ENCODE measurements at regions not wholly inside any gene's neighbourhood (a gene's known extent, or its start where the extent isn't known, plus 50 kb on each side); places are given as distances from the start of the nearest gene placed in this dataset.

GRCh38 chr22:48779661-48780596 is 1047.7 kb downstream of the BRD1 start:
- Histone ChIP-seq H3K27ac (ENCODE audit: low read depth, low read length) (no peak overlapping the region), H3K27me3 (ENCODE audit: control insufficient read depth in 1 of 2, insufficient read depth in 2 of 2, low read length in 2 of 2) (no peaks in the 10 kb centered on the region), H3K4me1 (ENCODE audit: control insufficient read depth in 1 of 2, insufficient read depth in 2 of 2, low read length in 2 of 2) (peaks cover 4 to 6% of the 10 kb centered on the region in 2 donors), H3K9me3 (ENCODE audit: control insufficient read depth in 1 of 2, low read length in 2 of 2) (peaks cover 2 to 6% of the 10 kb centered on the region in 2 donors), H3K9ac (ENCODE audit: low read depth in 1 of 2, low read length in 2 of 2) (no peak overlapping the region), H3K4me3 (ENCODE audit: low read depth in 1 of 2, low read length in 2 of 2) (no peak overlapping the region), H3K36me3 (ENCODE audit: control insufficient read depth in 1 of 2, insufficient read depth in 2 of 2, low read length in 2 of 2) (no peaks in the 10 kb centered on the region)

DNA sequence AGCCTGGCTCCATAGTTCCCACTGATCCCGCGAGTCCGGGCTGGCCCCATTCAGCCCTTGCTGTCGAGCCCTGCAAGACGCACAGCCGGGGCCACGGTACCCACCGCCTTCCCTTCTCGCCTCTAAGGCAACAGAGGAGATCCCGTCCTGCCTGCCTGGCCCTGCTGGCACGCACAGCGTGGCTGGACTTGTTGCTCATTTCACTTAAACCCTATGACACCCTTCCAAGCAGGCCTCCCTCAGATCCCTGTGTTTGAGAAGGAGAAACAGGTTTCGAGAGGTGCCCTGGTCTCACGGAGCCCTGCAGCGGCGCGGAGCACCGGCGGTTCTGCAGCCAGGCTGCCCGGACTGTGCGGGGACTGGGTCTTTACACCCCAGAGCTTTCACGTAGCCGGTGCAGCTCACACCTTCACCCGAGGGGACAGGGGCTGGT is 1048.4 kb downstream of the BRD1 start:
- H3K27ac ChIP-seq (ENCODE audit: low read depth, low read length) = no peak overlapping the region
- no peak overlapping the region for H3K4me3 ChIP-seq (ENCODE audit: low read depth in 1 of 2, low read length in 2 of 2)
- no peaks in the 10 kb centered on the region for H3K27me3 ChIP-seq (ENCODE audit: control insufficient read depth in 1 of 2, insufficient read depth in 2 of 2, low read length in 2 of 2)
- H3K9me3 ChIP-seq (ENCODE audit: control insufficient read depth in 1 of 2, low read length in 2 of 2) = peaks cover 2 to 6% of the 10 kb centered on the region in 2 donors
- peaks cover 4 to 5% of the 10 kb centered on the region in 2 donors for H3K4me1 ChIP-seq (ENCODE audit: control insufficient read depth in 1 of 2, insufficient read depth in 2 of 2, low read length in 2 of 2)
- no peak overlapping the region for H3K9ac ChIP-seq (ENCODE audit: low read depth in 1 of 2, low read length in 2 of 2)
- no peaks in the 10 kb centered on the region for H3K36me3 ChIP-seq (ENCODE audit: control insufficient read depth in 1 of 2, insufficient read depth in 2 of 2, low read length in 2 of 2)

GRCh38 chr22:48778308-48779195 is 1049.1 kb downstream of the BRD1 start:
- Histone ChIP-seq H3K4me3 (ENCODE audit: low read depth in 1 of 2, low read length in 2 of 2) (no peak overlapping the region), H3K9me3 (ENCODE audit: control insufficient read depth in 1 of 2, low read length in 2 of 2) (peaks cover 2 to 6% of the 10 kb centered on the region in 2 donors), H3K9ac (ENCODE audit: low read depth in 1 of 2, low read length in 2 of 2) (no peak overlapping the region), H3K36me3 (ENCODE audit: control insufficient read depth in 1 of 2, insufficient read depth in 2 of 2, low read length in 2 of 2) (no peaks in the 10 kb centered on the region), H3K4me1 (ENCODE audit: control insufficient read depth in 1 of 2, insufficient read depth in 2 of 2, low read length in 2 of 2) (peaks cover 0 to 4% of the 10 kb centered on the region in 2 donors), H3K27ac (ENCODE audit: low read depth, low read length) (no peak overlapping the region), H3K27me3 (ENCODE audit: control insufficient read depth in 1 of 2, insufficient read depth in 2 of 2, low read length in 2 of 2) (no peaks in the 10 kb centered on the region)

DNA sequence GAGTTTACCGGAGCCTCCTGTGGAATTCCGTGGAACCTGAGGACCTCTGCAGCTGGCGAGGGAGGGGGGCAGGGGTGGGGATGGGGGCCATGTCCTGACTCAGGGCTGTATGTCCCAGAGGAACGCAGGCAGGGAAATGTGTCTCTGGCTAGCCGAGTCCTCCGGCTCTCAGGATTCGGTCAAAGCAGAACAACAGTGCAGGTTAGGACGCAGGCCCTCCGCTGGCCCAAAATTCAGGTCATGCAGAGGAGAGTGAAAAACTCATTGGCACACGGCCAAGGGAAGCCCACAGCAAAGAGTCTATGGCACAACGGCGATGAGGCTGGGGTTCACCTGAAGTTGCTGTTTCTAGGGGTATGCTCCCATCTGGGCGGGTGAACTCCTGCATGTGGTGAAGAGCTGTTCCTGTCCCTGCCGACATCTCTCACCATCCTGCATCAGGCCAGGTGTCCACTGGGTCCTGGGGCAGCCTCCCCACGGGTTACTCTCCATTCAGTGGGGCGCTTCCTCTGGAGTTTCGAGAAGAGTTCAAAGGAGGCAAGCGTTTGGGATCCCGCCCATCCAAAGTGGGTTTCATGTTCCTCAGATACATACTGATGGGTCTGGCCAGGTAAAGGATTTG is 1055.3 kb downstream of the BRD1 start:
- Histone ChIP-seq H3K4me1 (ENCODE audit: control insufficient read depth in 1 of 2, insufficient read depth in 2 of 2, low read length in 2 of 2) (no peaks in the 10 kb centered on the region), H3K27ac (ENCODE audit: low read depth, low read length) (no peak overlapping the region), H3K9ac (ENCODE audit: low read depth in 1 of 2, low read length in 2 of 2) (no peak overlapping the region), H3K9me3 (ENCODE audit: control insufficient read depth in 1 of 2, low read length in 2 of 2) (peaks cover 7 to 13% of the 10 kb centered on the region in 2 donors), H3K27me3 (ENCODE audit: control insufficient read depth in 1 of 2, insufficient read depth in 2 of 2, low read length in 2 of 2) (no peaks in the 10 kb centered on the region), H3K36me3 (ENCODE audit: control insufficient read depth in 1 of 2, insufficient read depth in 2 of 2, low read length in 2 of 2) (no peaks in the 10 kb centered on the region), H3K4me3 (ENCODE audit: low read depth in 1 of 2, low read length in 2 of 2) (no peak overlapping the region)

GRCh38 chr22:48765595-48765994 is 1062.1 kb downstream of the BRD1 start:
- Histone ChIP-seq H3K27ac (ENCODE audit: low read depth, low read length) (no peak overlapping the region), H3K4me1 (ENCODE audit: control insufficient read depth in 1 of 2, insufficient read depth in 2 of 2, low read length in 2 of 2) (no peaks in the 10 kb centered on the region), H3K9me3 (ENCODE audit: control insufficient read depth in 1 of 2, low read length in 2 of 2) (peaks cover 6% of the 10 kb centered on the region in 2 donors), H3K36me3 (ENCODE audit: control insufficient read depth in 1 of 2, insufficient read depth in 2 of 2, low read length in 2 of 2) (no peaks in the 10 kb centered on the region), H3K9ac (ENCODE audit: low read depth in 1 of 2, low read length in 2 of 2) (no peak overlapping the region), H3K27me3 (ENCODE audit: control insufficient read depth in 1 of 2, insufficient read depth in 2 of 2, low read length in 2 of 2) (no peaks in the 10 kb centered on the region), H3K4me3 (ENCODE audit: low read depth in 1 of 2, low read length in 2 of 2) (no peak overlapping the region)

DNA sequence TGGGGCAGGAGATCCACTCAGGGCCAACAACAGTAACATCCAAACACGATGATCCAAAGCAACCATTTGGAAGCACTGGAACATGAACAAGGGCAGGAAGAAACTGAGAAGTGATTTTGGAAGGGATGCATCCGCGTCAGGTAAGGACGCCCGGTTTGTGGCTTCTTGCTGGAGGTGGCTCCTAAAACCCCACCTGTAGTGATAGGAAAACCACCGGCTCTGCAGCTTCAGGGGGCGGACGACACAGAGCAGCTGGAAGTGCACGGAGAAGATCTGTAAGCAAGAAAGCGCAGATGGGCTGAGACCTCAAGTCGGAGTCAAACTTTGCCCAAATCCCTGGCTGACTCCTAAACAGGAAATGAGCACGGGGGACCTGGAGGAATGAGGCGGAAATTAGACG is 1066.1 kb downstream of the BRD1 start:
- no peaks in the 10 kb centered on the region for H3K4me1 ChIP-seq (ENCODE audit: control insufficient read depth in 1 of 2, insufficient read depth in 2 of 2, low read length in 2 of 2)
- H3K27ac ChIP-seq (ENCODE audit: low read depth, low read length) = no peak overlapping the region
- no peaks in the 10 kb centered on the region for H3K36me3 ChIP-seq (ENCODE audit: control insufficient read depth in 1 of 2, insufficient read depth in 2 of 2, low read length in 2 of 2)
- no peaks in the 10 kb centered on the region for H3K27me3 ChIP-seq (ENCODE audit: control insufficient read depth in 1 of 2, insufficient read depth in 2 of 2, low read length in 2 of 2)
- no peak overlapping the region for H3K9ac ChIP-seq (ENCODE audit: low read depth in 1 of 2, low read length in 2 of 2)
- no peak overlapping the region for H3K4me3 ChIP-seq (ENCODE audit: low read depth in 1 of 2, low read length in 2 of 2)
- H3K9me3 ChIP-seq (ENCODE audit: control insufficient read depth in 1 of 2, low read length in 2 of 2) = peaks cover 0 to 4% of the 10 kb centered on the region in 2 donors

- Histone ChIP-seq H3K4me1 (ENCODE audit: control insufficient read depth in 1 of 2, insufficient read depth in 2 of 2, low read length in 2 of 2) (no peaks in the 10 kb centered on the region), H3K27me3 (ENCODE audit: control insufficient read depth in 1 of 2, insufficient read depth in 2 of 2, low read length in 2 of 2) (no peaks in the 10 kb centered on the region), H3K4me3 (ENCODE audit: low read depth in 1 of 2, low read length in 2 of 2) (no peak overlapping the region), H3K9me3 (ENCODE audit: control insufficient read depth in 1 of 2, low read length in 2 of 2) (peaks cover 0 to 3% of the 10 kb centered on the region in 2 donors), H3K9ac (ENCODE audit: low read depth in 1 of 2, low read length in 2 of 2) (no peak overlapping the region), H3K36me3 (ENCODE audit: control insufficient read depth in 1 of 2, insufficient read depth in 2 of 2, low read length in 2 of 2) (no peaks in the 10 kb centered on the region), H3K27ac (ENCODE audit: low read depth, low read length) (no peak overlapping the region)
Measured at GRCh38 chr22:48760481-48761390, 1066.9 kb downstream of the BRD1 start.

- Histone ChIP-seq H3K4me3 (ENCODE audit: low read depth in 1 of 2, low read length in 2 of 2) (no peak overlapping the region), H3K9me3 (ENCODE audit: control insufficient read depth in 1 of 2, low read length in 2 of 2) (no peaks in the 10 kb centered on the region), H3K27ac (ENCODE audit: low read depth, low read length) (no peak overlapping the region), H3K9ac (ENCODE audit: low read depth in 1 of 2, low read length in 2 of 2) (no peak overlapping the region), H3K36me3 (ENCODE audit: control insufficient read depth in 1 of 2, insufficient read depth in 2 of 2, low read length in 2 of 2) (no peaks in the 10 kb centered on the region), H3K27me3 (ENCODE audit: control insufficient read depth in 1 of 2, insufficient read depth in 2 of 2, low read length in 2 of 2) (no peaks in the 10 kb centered on the region), H3K4me1 (ENCODE audit: control insufficient read depth in 1 of 2, insufficient read depth in 2 of 2, low read length in 2 of 2) (no peaks in the 10 kb centered on the region)
Measured at GRCh38 chr22:48758881-48759875, 1068.5 kb downstream of the BRD1 start.

Data from duodenal mucosa (tissue), 2 donors.